HepG2 (cell line): ENCODE measurements at regions not wholly inside any gene's neighbourhood (a gene's known extent, or its start where the extent isn't known, plus 50 kb on each side); places are given as distances from the start of the nearest gene placed in this dataset.

ENCODE experiments used
- CTCF ChIP-seq: sonication (generic); formaldehyde crosslinking; IDR thresholded peaks from 2 replicates; pipeline ENCODE4 v1.5.0; 2020; ENCODE audit warnings: mild to moderate bottlenecking, missing genetic modification reagents, moderate library complexity
- HNRNPH1 ChIP-seq: fragments of 200-400 bp; formaldehyde crosslinking; optimal IDR thresholded peaks from 2 replicates; pipeline ENCODE3; 2017; ENCODE audit warnings: mild to moderate bottlenecking, low read depth, low read length
- YY1 ChIP-seq: IDR thresholded peaks from 2 replicates; pipeline ENCODE4 v1.6.1; 2011; ENCODE audit warnings: low read length, low read depth, moderate library complexity, mild to moderate bottlenecking; ENCODE audit not compliant: insufficient read depth, insufficient replicate concordance

- TF ChIP-seq CTCF (CRISPR knock-in tag) (no peak), YY1 (no peak), HNRNPH1 (no peak)
These were observed 57.6 kb downstream of the FOXD1 start for GRCh38 chr5:73390972-73391371.
